Adrenal gland (tissue), 9 donors: ENCODE measurements at regions not wholly inside any gene's neighbourhood (a gene's known extent, or its start where the extent isn't known, plus 50 kb on each side); places are given as distances from the start of the nearest gene placed in this dataset.

ENCODE experiments used
- DNase-seq, 7 donors: peaks; one replicate each; pipeline ENCODE4 v3.0.0-alpha.2; 2019 to 2020
- H3K27ac ChIP-seq, 5 donors: fragments of 200-600 bp; sonication (generic) in 4 of 5; 1 replicate in 3 of 5; 2 replicates in 2 of 5; pipeline versions ENCODE4 v1.5.1 to v1.8.0; 2016 to 2020; ENCODE audit warnings: mild to moderate bottlenecking in 1 of 5
- H3K27me3 ChIP-seq: fragments of 200-600 bp; 2 replicates; pipeline ENCODE4 v1.8.0; 2021
- H3K36me3 ChIP-seq, 2 donors: fragments of 200-600 bp; replicated peaks in 1 of 2; 1 replicate in 1 of 2; 2 replicates in 1 of 2; pipeline versions ENCODE4 v1.5.1 to v1.8.0; 2018 to 2022
- H3K4me1 ChIP-seq, 2 donors: fragments of 200-600 bp; replicated peaks in 1 of 2; 1 replicate in 1 of 2; 2 replicates in 1 of 2; pipeline versions ENCODE4 v1.5.1 to v1.8.0; 2018 to 2021
- H3K4me3 ChIP-seq, 4 donors: fragments of 200-600 bp; sonication (generic) in 3 of 4; one replicate each; pipeline ENCODE4 v1.5.1; 2016 to 2018
- H3K9me3 ChIP-seq, 3 donors: fragments of 200-600 bp; sonication (generic) in 1 of 3; replicated peaks in 1 of 3; 1 replicate in 2 of 3; 2 replicates in 1 of 3; pipeline versions ENCODE4 v1.5.1 to v1.8.0; 2016 to 2021
- POLR2A ChIP-seq, 2 donors: fragments of 450-650 bp; IDR thresholded peaks; one replicate each; pipeline ENCODE4 v1.6.1; 2017; ENCODE audit warnings: antibody characterized with exemption in 2 of 2, mild to moderate bottlenecking in 2 of 2, moderate library complexity in 1 of 2
- WGBS, 4 donors: extraction: QIAGEN DNeasy Blood & Tissue Kit in 2 of 4; methylation state at CpG; one replicate each; pipeline versions ENCODE4 v1.1.5 to v1.1.7; 2013 to 2017; 5-methylcytosine and 5-hydroxymethylcytosine counted together
- intact Hi-C, 2 donors: fragments of 100-400 bp; cut with DNase I; formaldehyde crosslinking; loops; one replicate each; pipeline versions ENCODE4 v1.14.1 to v1.15.0; 2022 to 2023
- TF ChIP-seq, protein P1 (sequence below), 6 experiments: fragments of 450-650 bp in 4 of 6; fragments of 200-600 bp in 2 of 6; sonication (generic) in 1 of 6; IDR thresholded peaks; 1 replicate in 5 of 6; 2 replicates in 1 of 6; pipeline versions ENCODE4 v1.5.1 to v1.8.0; 2016 to 2021; ENCODE audit warnings: antibody characterized with exemption in 6 of 6, mild to moderate bottlenecking in 2 of 6, moderate library complexity in 1 of 6
- donor health status: healthy with polysubstance abuse.
- donor health status: Bipolar disorder and iron deficiency.
- donor health status: DM: yes; HTN: yes; CAD: no.
- donor health status: DM: no; HTN: no; CAD: no.
- donor health status: DM: no; HTN: no; CAD: no.

DNA sequence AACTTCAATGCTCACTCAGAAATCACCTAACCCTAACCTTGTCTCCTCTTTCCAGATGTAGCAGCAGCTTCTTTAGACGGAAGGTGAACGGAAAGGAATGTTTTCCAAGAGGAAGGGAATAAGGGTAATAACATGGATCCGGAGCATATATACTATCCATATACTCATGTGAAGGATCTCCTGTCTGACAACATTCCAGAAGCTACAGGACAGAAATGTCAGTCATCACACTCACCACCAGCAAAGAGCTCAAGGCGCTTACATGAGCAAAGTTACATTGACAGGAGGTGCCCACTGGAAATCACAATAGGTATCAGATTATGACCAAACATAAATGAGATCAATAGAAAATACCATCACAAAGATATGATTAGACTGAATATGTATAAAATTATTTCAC, 122.1 kb upstream of the CCDC28A start:
- no peaks in the 10 kb centered on the region for H3K27me3 ChIP-seq
- no peak overlapping the region for H3K27ac ChIP-seq
- intact Hi-C loops, result no loop called here
- 94 to 96% (median 95%) methylated on average over 4 of the region's 4 CpGs for WGBS, 4 donors
- TF ChIP-seq, protein P1, sequence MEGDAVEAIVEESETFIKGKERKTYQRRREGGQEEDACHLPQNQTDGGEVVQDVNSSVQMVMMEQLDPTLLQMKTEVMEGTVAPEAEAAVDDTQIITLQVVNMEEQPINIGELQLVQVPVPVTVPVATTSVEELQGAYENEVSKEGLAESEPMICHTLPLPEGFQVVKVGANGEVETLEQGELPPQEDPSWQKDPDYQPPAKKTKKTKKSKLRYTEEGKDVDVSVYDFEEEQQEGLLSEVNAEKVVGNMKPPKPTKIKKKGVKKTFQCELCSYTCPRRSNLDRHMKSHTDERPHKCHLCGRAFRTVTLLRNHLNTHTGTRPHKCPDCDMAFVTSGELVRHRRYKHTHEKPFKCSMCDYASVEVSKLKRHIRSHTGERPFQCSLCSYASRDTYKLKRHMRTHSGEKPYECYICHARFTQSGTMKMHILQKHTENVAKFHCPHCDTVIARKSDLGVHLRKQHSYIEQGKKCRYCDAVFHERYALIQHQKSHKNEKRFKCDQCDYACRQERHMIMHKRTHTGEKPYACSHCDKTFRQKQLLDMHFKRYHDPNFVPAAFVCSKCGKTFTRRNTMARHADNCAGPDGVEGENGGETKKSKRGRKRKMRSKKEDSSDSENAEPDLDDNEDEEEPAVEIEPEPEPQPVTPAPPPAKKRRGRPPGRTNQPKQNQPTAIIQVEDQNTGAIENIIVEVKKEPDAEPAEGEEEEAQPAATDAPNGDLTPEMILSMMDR (IDR thresholded peaks at IDR 0.05), result no peak
- no peak for TF ChIP-seq POLR2A (IDR thresholded peaks at IDR 0.05)
- H3K9me3 ChIP-seq, result no peaks in the 10 kb centered on the region
- DNase-seq, result no peak
- peaks cover 0 to 5% of the 10 kb centered on the region in 2 donors for H3K4me1 ChIP-seq
- no peaks in the 10 kb centered on the region for H3K36me3 ChIP-seq
- no peak overlapping the region for H3K4me3 ChIP-seq

DNA sequence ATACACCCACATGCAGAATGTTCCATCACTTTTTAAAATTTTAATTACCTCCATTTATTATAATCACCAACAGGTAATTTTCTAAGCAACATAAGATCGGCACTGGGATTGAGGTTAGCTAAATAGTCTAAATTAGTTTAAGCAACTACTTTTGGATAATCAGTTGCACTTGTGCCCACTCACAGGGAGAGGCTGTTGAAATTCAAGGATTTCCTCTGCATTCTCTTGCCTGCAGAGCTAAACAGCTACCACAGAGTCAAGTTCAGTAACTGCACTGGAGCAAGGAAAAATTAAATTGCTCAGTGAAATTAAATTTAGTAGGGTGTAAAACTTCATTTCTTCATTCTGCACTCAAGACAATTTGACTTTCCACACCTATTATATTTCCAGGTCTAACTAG, 120.7 kb upstream of the CCDC28A start:
- TF ChIP-seq POLR2A (IDR thresholded peaks at IDR 0.05), result no peak
- TF ChIP-seq, protein P1 (IDR thresholded peaks at IDR 0.05), result no peak
- Histone ChIP-seq H3K27me3 (no peaks in the 10 kb centered on the region), H3K36me3 (no peaks in the 10 kb centered on the region), H3K4me1 (no peaks in the 10 kb centered on the region), H3K9me3 (no peaks in the 10 kb centered on the region), H3K4me3 (no peak overlapping the region), H3K27ac (no peak overlapping the region)
- no peak for DNase-seq
- 75 to 86% (median 80%) methylated on average over 1 of the region's 1 CpG for WGBS, 4 donors
- intact Hi-C loops, result no loop called here

DNA sequence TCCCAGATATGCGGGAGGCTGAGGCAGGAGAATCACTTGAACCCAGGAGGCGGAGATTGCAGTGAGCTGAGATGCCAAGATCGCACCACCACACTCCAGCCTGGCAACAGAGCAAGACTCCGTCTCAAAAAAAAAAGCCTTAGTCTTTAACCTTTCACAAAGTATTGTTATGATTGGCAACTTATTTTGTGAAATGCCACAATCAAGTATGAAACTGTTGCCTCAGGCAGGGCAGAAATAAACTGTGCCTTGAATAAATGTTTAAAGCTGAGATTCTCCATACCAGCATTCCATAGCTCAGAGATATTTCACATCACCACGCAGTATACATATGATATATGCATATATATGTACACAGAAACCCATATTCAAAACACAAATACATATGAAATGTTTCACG, 120.1 kb upstream of the CCDC28A start:
- no peak for TF ChIP-seq POLR2A (IDR thresholded peaks at IDR 0.05)
- TF ChIP-seq, protein P1 (IDR thresholded peaks at IDR 0.05), result no peak
- H3K27ac ChIP-seq, result no peak overlapping the region
- H3K36me3 ChIP-seq, result no peaks in the 10 kb centered on the region
- WGBS, 4 donors, result 81 to 91% (median 85%) methylated on average over 6 of the region's 6 CpGs
- no peaks in the 10 kb centered on the region for H3K9me3 ChIP-seq
- intact Hi-C loops, result no loop called here
- H3K27me3 ChIP-seq, result no peaks in the 10 kb centered on the region
- H3K4me1 ChIP-seq, result no peaks in the 10 kb centered on the region
- H3K4me3 ChIP-seq, result no peak overlapping the region
- no peak for DNase-seq

DNA sequence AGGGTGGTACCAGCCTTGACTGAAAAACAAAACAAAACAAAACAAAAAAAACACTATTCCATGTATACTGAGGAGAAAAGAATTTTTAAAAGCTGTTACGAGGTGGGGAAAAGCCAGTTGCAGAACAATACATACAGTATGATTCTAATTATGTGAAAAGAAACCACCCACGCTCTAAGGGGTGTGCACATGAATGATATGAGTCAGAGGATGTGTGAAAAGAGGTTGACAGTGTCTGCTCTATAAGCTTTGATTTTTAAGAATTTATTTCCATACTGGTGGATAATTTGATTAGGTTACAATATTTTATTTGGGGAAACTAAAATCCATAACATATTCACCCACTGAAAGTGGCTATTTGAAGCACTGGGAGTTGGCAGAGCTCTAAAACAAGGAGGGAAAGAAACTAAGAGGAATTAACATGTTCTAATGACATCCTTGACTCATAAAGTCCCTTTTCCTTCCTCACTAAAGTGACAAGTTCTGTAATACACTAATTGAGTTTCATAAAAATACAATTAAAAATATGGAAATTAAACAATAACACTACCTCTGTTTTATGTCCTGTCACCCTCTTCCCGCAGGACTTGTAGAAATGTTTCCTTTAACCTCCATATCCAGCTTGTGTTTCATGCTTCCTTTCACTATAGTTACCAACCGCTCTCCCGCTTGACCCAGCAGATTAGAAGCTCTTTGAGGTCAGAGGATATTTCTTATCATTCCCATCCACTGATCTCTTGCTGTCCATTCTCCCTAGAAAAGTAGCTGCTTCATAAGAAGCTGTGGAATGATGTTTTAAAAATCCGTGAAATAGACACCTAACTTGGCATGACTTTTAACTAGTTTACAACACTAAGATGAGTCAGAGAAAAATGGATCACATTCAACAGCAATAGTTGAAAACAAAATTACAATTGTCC, 118.6 kb upstream of the CCDC28A start:
- Histone ChIP-seq H3K4me3 (no peak overlapping the region), H3K27me3 (no peaks in the 10 kb centered on the region), H3K27ac (no peak overlapping the region), H3K36me3 (no peaks in the 10 kb centered on the region), H3K4me1 (no peaks in the 10 kb centered on the region), H3K9me3 (no peaks in the 10 kb centered on the region)
- TF ChIP-seq, protein P1 (IDR thresholded peaks at IDR 0.05), result no peak
- no peak for TF ChIP-seq POLR2A (IDR thresholded peaks at IDR 0.05)
- intact Hi-C loops, result no loop called here
- no peak for DNase-seq
- 75 to 84% (median 76%) methylated on average over 6 of the region's 6 CpGs for WGBS, 4 donors
